ENCODE measurements at regions not wholly inside any gene's neighbourhood (a gene's known extent, or its start where the extent isn't known, plus 50 kb on each side); places are given as distances from the start of the nearest gene placed in this dataset.
"Not testable (repeated sequence)": the region's sequence is repeated elsewhere in the genome, so short reads cannot be mapped to it uniquely, and the experiment has no call there.

DNA sequence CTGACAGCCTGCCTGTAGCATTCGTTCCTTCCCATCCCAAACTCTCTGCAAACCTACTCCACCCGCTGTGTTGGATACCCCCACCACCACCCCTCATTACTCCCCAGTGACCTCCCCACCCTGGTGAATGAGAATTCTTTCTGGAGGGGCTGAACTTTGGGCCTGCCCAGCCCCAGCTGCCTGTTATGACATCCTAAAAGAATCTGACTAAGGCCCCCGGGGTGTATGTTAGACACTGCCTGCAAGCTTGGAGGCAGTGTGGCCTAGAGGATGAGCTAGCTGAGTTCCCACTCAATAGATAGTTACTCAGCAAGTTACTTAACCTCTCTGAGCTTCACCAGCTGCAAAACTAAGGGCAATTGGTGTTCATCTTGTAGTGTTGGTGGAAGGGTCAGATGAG is 110.2 kb upstream of the FGGY start:
- DNase-seq, result no peak

DNA sequence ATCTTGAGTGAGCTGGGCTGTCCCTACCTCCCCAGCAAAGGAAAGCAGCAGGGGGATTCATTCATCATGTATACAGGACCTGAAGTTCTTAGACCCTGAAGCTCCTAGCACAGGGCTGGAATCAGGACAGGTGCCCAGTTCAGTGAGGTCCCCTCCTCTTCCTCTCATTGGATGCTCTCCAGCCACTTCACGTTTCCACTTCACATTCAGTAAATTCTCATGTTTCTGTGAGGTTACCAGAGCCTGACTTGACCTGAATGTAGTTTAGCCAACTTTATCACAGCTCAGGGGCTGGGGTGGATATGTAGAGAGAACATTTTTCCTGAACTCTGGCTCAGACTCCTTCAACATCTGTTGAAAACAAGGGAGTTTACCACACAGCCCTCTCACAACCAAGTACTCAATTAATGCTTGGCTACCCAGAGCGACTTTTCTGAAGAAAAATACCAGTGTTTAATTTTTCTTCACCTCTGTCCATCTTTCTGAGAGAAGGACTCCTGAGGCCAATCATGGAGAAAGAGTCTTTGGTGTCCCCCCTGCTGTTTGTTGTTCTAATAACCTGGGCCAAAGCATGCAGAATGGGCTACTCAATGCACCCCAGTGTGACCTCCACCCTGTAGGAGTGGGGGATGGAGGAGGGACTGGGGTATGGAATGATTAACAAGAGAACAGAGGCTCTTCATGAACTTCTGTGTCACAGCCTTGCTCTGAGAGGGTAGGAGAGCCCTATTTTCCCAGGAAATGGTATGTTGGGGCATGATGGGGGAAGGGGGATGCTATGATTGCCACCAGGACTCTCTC is 108.3 kb upstream of the FGGY start:
- no peak for DNase-seq

- DNase-seq, result no peak
Measured at GRCh38 chr1:59193443-59194093, 103.3 kb upstream of the FGGY start.

DNA sequence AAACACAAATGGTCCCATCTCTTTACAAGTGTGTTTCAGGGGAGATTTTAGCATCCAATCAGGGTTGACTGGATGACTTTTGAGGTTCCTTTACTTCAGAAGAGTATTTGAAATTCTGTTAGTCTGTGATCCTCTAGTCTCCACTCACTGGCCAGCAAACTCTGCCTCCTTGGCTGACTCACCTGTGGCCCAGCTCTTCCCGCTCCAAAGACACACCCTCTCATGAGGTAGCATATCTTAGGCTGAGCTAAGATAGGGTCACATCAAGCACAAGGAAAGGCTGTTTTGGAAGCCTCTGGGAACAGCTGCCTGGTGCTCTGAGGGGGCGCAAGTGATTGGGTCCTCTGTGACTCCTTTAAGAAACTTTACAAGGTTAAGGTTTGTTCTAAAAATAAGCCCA is 102.3 kb upstream of the FGGY start:
- DNase-seq, result no peak

DNA sequence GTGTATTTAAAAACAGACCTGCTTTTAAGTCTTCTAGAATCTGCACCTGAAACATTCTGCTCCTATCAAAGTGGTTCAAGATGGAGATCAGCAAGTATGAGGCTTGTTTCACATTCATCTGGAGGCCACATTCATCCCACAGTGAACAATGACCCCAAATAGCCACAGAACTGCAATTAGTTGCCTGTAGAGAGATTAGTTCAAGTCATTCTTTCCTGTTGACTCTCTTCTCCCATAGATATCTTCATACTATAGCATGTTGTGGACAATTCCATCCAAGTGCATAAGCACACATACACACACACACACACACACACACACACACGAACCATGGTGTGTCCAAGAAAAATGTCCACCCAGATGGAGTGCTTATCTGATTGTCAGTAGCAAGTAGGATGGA is 101.7 kb upstream of the FGGY start:
- DNase-seq, result no peak

DNA sequence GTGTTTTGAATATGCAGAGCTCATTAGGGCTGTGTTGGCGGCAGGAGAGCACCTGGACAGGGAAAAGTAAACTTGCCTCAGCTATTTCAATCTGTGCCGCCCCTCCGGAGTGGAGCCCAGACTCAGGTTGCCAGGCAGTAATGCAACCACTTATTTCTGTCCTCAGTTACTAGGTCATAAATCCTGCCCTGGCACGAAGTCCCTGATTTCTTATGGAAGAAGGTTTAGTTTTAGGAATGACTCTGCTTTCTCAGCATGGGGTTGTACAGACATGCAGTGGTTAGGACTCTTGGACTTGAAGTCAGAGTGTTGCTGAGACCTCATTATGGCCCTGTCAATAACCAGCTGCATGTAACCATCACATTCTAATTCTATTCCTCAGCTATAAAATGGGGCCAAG is 98.3 kb upstream of the FGGY start:
- no peak for DNase-seq

- no peak for DNase-seq
Measured at GRCh38 chr1:59199147-59199546, 97.7 kb upstream of the FGGY start.

GRCh38 chr1:59199719-59200376 is 97.0 kb upstream of the FGGY start:
- DNase-seq, result no peak

DNA sequence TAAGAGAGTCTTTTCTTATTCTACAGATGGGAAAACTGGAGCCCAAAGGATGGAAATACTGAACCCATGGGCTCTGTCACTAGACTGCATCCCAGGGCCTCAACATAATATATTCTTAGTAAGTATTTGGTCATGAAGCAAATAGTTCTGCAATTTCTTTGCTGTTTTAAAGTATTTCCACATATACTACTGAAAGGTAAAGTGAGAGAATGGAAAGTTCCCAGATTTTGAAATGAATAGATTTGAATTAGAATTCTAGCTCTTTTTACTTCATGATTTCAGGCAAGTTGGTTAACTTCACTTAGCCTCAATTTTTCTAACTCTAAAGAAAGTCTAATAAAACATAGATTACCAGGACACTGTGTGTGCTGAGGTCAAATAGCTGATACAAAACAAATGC is 95.6 kb upstream of the FGGY start:
- DNase-seq, result no peak

DNA sequence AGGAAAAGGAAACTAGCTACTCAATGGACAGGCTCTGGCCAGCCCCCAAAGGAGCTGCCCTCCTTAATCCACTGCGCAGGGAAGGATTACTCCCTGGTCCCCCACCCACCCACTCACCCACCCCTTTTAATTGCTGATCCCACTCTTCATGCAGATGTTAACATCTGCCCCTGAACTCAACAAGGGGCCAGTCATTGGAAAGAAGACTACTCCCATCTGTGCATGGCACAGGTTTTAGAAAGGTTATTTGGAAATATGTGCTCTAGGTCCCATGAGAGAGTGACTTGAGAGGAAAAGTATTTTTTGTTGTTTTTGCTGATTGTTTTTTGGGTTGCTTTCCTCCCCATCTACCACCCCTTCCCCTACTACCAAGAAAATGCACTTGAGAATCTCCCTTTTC is 94.4 kb upstream of the FGGY start:
- no peak for DNase-seq

- DNase-seq, result no peak
Measured at GRCh38 chr1:59204001-59204400, 92.9 kb upstream of the FGGY start.

DNA sequence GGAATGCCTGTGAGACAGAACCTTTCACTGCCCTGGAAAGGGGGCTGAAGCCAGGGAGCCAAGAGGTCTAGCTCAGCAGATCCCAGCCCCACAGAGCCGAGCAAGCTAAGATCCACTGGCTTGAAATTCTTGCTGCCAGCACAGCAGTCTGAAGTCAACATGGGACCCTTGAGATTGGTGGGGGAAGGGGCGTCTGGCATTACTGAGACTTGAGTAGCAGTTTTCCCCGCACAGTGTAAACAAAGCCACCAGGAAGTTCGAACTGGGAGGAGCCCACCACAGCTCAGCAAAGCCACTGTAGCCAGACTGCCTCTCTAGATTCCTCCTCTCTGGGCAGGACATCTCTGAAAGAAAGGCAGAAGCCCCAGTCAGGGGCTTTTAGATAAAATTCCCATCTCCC is 90.3 kb upstream of the FGGY start:
- DNase-seq, result not testable (repeated sequence)

GRCh38 chr1:59210430-59210829 is 86.5 kb upstream of the FGGY start:
- DNase-seq, result not testable (repeated sequence)

DNA sequence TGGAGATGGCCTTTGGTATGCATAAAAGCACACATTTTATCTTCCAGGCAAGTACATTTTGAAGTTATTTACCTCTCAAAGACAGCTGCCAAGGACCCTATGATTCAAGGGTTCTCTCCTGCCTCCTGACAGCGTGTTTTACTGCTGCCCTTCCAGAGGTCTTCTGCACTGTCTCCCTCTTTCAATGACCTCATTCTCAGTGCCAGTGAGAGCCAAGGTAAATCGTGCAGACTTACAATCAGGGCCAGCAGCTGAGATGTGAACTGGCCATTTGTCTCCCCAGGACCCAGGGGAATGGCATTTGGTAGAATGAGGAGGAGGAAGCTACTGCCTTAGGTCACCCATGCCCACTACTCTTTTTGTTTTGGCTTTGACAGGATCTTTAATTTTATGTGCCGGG is 84.2 kb upstream of the FGGY start:
- DNase-seq, result no peak

- no peak for DNase-seq
Measured at GRCh38 chr1:59214248-59215208, 82.4 kb upstream of the FGGY start.

GRCh38 chr1:59215766-59216291 is 81.1 kb upstream of the FGGY start:
- no peak for DNase-seq

DNA sequence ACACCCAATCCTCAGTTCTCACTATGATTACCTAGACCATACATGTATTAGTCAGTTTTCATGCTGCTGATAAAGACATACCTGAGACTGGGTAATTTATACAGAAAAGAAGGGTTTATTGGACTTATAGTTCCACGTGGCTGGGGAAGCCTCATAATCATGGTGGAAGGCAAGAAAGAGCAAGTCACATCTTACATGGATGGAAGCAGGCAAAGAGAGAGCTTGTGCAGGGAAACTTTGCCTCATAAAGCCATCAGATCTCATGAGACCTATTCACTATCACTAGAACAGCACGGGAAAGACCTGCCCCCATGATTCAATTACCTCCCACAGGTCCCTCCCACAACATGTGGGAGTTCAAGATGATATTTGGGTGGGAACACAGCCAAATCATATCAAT is 79.5 kb upstream of the FGGY start:
- DNase-seq, result not testable (repeated sequence)

DNA sequence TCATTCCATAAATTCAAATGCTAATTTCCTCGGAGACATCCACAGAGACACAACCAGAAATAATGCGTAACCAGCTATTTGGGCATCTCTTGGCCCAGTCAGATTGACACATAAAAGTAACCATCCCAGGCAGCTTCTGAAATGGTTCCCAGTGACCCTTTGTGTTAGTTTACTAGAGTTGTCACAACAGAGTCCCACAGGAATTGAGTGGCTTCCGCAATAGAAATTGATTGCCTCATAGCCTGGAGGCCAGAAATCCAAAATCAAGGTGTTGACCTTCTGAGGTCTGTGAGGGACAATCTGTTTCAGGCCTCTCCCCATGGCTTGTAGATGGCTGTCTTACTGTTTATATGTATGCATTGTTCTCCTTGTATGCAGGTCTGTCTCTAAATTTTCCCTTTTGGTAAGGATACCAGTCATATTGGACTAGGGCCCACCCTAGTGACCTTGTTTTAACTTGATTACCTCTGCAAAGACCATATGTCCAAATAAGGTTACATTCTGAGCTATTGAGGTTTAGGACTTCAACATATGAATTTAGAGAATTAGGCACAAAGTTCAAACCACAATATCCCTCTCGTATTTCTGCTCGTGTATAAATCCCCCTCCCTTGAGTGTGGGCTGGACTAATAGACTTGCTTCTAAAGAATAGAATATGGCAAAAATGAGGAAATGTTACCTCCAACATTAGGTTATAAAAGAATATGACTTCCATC is 78.2 kb upstream of the FGGY start:
- DNase-seq, result no peak

- no peak for DNase-seq
Measured at GRCh38 chr1:59219916-59220315, 77.0 kb upstream of the FGGY start.

DNA sequence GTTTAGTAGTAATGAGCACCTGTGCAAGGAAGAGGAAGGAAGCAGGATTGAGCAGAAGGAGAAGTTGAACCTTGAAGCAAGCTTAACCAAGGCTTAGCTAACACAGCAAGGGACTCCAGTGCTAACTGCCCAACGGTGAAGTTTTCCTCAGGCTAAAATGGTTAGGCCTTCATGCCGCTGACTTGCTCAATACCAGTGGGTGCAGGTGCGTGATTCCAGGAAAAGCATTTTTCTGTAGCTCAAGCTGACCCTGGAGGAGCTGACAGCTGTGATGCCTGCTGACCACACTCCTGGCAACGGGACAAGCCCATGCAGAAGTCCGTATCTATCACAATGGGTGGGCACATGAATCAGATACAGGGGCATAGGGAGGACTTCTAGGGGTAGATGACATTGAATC is 76.5 kb upstream of the FGGY start:
- no peak for DNase-seq

DNA sequence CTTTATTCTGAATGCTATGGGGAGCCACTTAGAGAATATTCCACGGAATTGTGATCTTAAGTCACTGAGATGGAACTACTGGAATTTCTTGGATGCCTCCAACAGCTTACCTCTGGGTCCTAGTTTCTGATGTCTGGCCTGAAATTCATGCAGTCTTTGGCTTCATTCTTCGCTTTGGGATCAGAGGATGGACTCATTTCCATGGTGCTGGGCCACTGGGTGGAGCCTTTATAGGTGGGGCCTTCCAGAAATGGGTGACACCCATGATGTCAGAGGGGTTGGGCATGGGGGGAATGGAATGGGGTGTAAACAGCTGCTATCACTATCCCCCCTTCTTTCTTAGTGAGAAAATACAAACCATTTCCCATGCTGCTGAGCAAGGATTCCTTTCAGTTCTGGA is 73.7 kb upstream of the FGGY start:
- DNase-seq, result no peak

DNA sequence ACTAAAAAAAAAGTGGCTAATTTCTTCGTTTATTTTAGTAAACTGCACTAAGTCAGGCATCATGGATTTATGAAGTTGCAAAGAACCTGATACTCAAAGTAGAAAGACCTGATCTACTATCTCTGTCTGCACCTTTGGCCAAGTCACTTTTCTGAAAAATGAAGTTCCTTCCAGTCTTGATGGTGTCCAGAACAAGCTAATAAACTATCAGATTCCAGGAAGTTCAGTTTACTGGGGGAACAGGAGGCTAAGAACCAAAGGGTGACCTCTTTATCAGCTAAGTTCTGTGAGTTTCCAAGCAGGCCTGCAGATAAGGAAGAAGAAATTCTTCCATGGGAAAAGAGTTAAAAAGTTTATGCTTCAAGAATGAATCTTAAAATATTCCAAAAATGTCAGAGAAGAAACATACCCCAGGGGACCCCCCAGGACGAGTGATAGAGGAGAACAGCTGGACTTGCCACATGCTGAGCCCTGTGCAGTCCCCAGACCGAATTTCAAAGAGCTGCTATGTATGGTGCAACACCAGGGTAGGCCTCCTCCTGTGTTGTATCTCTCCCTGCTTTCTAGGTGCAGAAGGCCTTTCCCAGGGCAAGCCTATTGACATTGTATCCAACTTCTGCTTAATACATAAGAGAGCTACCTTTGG is 72.8 kb upstream of the FGGY start:
- no peak for DNase-seq

Data from activated naive CD4-positive, alpha-beta T cell treated with anti-CD3 and anti-CD28 coated beads, Interleukin-2, amount 50 U/mL, for 16 hours (primary cell).